ENCODE measurements at regions not wholly inside any gene's neighbourhood (a gene's known extent, or its start where the extent isn't known, plus 50 kb on each side); places are given as distances from the start of the nearest gene placed in this dataset.

DNA sequence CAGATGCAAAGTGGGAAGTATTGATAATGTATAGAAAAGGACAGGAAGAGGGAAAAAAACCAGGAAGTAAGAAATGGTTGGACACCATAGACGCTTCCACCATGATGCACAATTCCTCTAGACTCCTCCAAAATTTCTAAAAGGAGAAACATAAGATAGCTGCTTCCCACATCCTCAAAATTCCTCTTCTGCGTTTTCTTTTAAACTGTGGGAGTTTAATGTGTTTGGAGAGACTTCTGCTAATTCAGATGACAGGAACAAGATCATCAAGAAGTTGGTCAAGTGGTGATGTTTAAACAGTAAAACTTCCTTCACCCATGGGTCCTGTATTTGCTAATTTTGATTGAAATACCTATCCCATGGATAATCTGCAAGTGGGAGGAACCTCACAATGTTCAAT, 130.2 kb downstream of the IRS2 start:
- intact Hi-C loops (cut with micrococcal nuclease; ENCODE audit: unreplicated experiment): no loop called here
- ChIA-PET POLR2A (ENCODE audit: unreplicated experiment) (no interaction called here), CTCF (no interaction called here)
- Histone ChIP-seq H4K20me1 (ENCODE audit: insufficient read depth) (no peaks in the 10 kb centered on the region), H3K9me2 (ENCODE audit: insufficient read depth) (no peaks in the 10 kb centered on the region), H3F3A (ENCODE audit: insufficient read depth, low read depth) (no peaks in the 10 kb centered on the region; the same call in 1 of the 2 replicates), H3K9me3 (ENCODE audit: insufficient read depth, low read depth) (no peaks in the 10 kb centered on the region), H3K4me1 (replicated peaks; ENCODE audit: insufficient read depth) (no peaks in the 10 kb centered on the region), H3K79me2 (ENCODE audit: low read depth) (no peaks in the 10 kb centered on the region), H3K4me3 (no peak overlapping the region), H3K27me3 (ENCODE audit: insufficient read depth, low read depth) (no peaks in the 10 kb centered on the region), H3K4me2 (no peak overlapping the region), H3K36me3 (ENCODE audit: low read depth) (no peaks in the 10 kb centered on the region), H3K27ac (no peak overlapping the region), H2AFZ (no peak overlapping the region)
- TF ChIP-seq EZH2 (IDR thresholded peaks at IDR 0.05; ENCODE audit: low read depth) (no peak), CTCF (conservative IDR thresholded peaks at IDR 0.05) (no peak)
- no peak for DNase-seq
- BruUV-seq (replicated peaks): no TSS peak

GRCh38 chr13:109655611-109656010, 130.8 kb downstream of the IRS2 start:
- Histone ChIP-seq H3K27ac (no peak overlapping the region), H3K4me2 (no peak overlapping the region), H4K20me1 (ENCODE audit: insufficient read depth) (no peaks in the 10 kb centered on the region), H3K9me3 (ENCODE audit: insufficient read depth, low read depth) (no peaks in the 10 kb centered on the region), H3F3A (ENCODE audit: insufficient read depth, low read depth) (no peaks in the 10 kb centered on the region; the same call in 1 of the 2 replicates), H3K9me2 (ENCODE audit: insufficient read depth) (no peaks in the 10 kb centered on the region), H3K27me3 (ENCODE audit: insufficient read depth, low read depth) (no peaks in the 10 kb centered on the region), H3K4me1 (replicated peaks; ENCODE audit: insufficient read depth) (no peaks in the 10 kb centered on the region), H2AFZ (no peak overlapping the region), H3K36me3 (ENCODE audit: low read depth) (no peaks in the 10 kb centered on the region), H3K79me2 (ENCODE audit: low read depth) (no peaks in the 10 kb centered on the region), H3K4me3 (no peak overlapping the region)
- ChIA-PET POLR2A (ENCODE audit: unreplicated experiment) (no interaction called here), CTCF (no interaction called here)
- BruUV-seq (replicated peaks): no TSS peak
- TF ChIP-seq CTCF (conservative IDR thresholded peaks at IDR 0.05) (no peak), EZH2 (IDR thresholded peaks at IDR 0.05; ENCODE audit: low read depth) (no peak)
- no peak for DNase-seq
- intact Hi-C loops (cut with micrococcal nuclease; ENCODE audit: unreplicated experiment): no loop called here

DNA sequence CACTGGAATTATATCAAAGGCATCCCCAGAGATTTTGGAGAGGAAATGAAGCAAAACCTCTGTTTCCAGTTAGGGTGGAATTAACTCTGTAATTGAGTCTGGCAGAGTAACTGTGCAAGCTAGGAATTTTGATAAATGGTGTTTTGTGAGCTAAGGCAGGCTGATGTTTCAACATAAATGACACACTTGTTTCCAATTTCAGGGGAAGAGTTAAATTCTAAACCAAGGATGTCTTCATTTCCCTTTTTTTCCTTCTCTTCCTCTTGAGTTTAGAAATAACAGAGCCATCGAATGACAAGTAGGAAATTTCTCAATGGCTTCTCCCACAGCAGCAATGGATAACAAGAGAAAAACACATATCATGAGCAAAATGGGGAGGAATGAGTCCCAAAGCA, 131.2 kb downstream of the IRS2 start:
- no peaks in the 10 kb centered on the region for H3K27me3 ChIP-seq (ENCODE audit: insufficient read depth, low read depth)
- H3K9me2 ChIP-seq (ENCODE audit: insufficient read depth): no peaks in the 10 kb centered on the region
- DNase-seq: no peak
- no TSS peak for BruUV-seq (replicated peaks)
- TF ChIP-seq EZH2 (IDR thresholded peaks at IDR 0.05; ENCODE audit: low read depth): no peak
- TF ChIP-seq CTCF (conservative IDR thresholded peaks at IDR 0.05): no peak
- CTCF ChIA-PET: no interaction called here
- H3K79me2 ChIP-seq (ENCODE audit: low read depth): no peaks in the 10 kb centered on the region
- POLR2A ChIA-PET (ENCODE audit: unreplicated experiment): no interaction called here
- H4K20me1 ChIP-seq (ENCODE audit: insufficient read depth): no peaks in the 10 kb centered on the region
- intact Hi-C loops (cut with micrococcal nuclease; ENCODE audit: unreplicated experiment): no loop called here
- no peak overlapping the region for H3K4me2 ChIP-seq
- H3F3A ChIP-seq (ENCODE audit: insufficient read depth, low read depth): no peaks in the 10 kb centered on the region; the same call in 1 of the 2 replicates
- H3K36me3 ChIP-seq (ENCODE audit: low read depth): no peaks in the 10 kb centered on the region
- no peaks in the 10 kb centered on the region for H3K9me3 ChIP-seq (ENCODE audit: insufficient read depth, low read depth)
- no peaks in the 10 kb centered on the region for H3K4me1 ChIP-seq (replicated peaks; ENCODE audit: insufficient read depth)
- H3K4me3 ChIP-seq: no peak overlapping the region
- H2AFZ ChIP-seq: no peak overlapping the region
- H3K27ac ChIP-seq: no peak overlapping the region
